Activated CD4-positive, alpha-beta memory T cell treated with anti-CD3 and anti-CD28 coated beads, Interleukin-2, amount 10 ng/mL, durations not matched to agents 7 days and 5 days (primary cell): ENCODE measurements at regions not wholly inside any gene's neighbourhood (a gene's known extent, or its start where the extent isn't known, plus 50 kb on each side); places are given as distances from the start of the nearest gene placed in this dataset.
"Not testable (repeated sequence)": the region's sequence is repeated elsewhere in the genome, so short reads cannot be mapped to it uniquely, and the experiment has no call there.

ENCODE experiments used
- CTCF ChIA-PET: fragments of 350-600 bp; sonication (Branson Sonifier 250); formaldehyde crosslinking; loops from one replicate; lab custom pipeline; 2021; ENCODE audit warnings: antibody characterized with exemption, inconsistent platforms; lab: Charles Lee
- POLR2A ChIA-PET: fragments of 350-600 bp; sonication (Branson Sonifier 250); formaldehyde crosslinking; loops from one replicate; lab custom pipeline; 2021; ENCODE audit warnings: antibody characterized with exemption; lab: Charles Lee
- DNase-seq: peaks from one replicate; pipeline ENCODE4 v3.0.0-alpha.2; 2020
- H3K27ac Mint-ChIP-seq: one replicate; pipeline ENCODE4 v1.8.0; 2021; ENCODE audit warnings: mild to moderate bottlenecking, mixed read lengths
- H3K27me3 Mint-ChIP-seq: one replicate; pipeline ENCODE4 v1.8.0; 2021; ENCODE audit warnings: mixed read lengths
- H3K36me3 Mint-ChIP-seq: one replicate; pipeline ENCODE4 v1.8.0; 2021; ENCODE audit warnings: low read depth, mixed read lengths
- H3K4me1 Mint-ChIP-seq: one replicate; pipeline ENCODE4 v1.8.0; 2021; ENCODE audit warnings: mixed read lengths
- H3K4me3 Mint-ChIP-seq: one replicate; pipeline ENCODE4 v1.8.0; 2021; ENCODE audit warnings: mild to moderate bottlenecking, mixed read lengths
- H3K9me3 Mint-ChIP-seq: one replicate; pipeline ENCODE4 v1.8.0; 2021; ENCODE audit warnings: mixed read lengths

DNA sequence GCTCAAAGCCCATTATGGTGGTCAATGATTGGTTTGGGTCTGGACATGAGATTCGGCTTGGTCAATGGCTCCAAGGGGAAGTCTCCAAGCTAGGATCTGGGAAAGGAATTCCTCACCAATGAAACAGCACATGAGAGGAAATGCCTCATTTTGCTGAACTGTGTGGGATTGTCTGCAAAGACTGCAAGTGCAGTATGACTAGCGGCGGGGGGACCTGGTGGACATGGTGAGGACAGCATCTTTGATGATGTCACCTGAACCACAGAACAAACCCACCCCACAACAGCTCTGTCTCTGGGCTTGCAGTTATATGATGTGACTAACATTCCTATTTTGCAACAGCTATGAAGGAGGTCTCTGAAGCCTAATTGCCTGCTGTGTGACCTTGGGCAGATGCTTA lies 50.6 kb upstream of the NKD1 start:
- Mint-ChIP-seq H3K9me3 (peaks cover 2% of the 10 kb centered on the region), H3K4me1 (no peaks in the 10 kb centered on the region), H3K36me3 (no peaks in the 10 kb centered on the region), H3K27ac (no peak overlapping the region), H3K4me3 (no peak overlapping the region), H3K27me3 (no peaks in the 10 kb centered on the region)
- ChIA-PET POLR2A (no interaction called here), CTCF (no interaction called here)
- DNase-seq: peak; percentile 8

DNA sequence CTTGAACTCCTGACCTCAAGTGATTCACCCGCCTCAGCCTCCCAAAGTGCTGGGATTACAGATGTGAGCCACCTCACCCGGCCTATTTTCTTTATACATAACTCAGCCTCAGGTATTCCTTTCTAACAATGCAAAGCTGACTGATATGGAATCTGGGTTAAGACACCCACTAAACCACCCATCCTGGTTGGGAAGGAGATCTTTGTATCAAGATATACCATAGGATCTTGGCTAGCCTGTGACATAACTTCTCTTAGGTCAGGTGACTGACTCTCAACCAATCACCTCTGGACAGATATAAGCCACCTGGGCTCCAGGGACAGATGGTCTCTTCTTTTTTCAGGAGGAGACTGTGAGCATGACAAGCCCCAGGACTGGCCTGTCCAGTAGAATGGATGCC lies 51.2 kb upstream of the NKD1 start:
- Mint-ChIP-seq H3K27me3 (no peaks in the 10 kb centered on the region), H3K9me3 (peaks cover 2% of the 10 kb centered on the region), H3K27ac (no peak overlapping the region), H3K4me3 (no peak overlapping the region), H3K36me3 (no peaks in the 10 kb centered on the region), H3K4me1 (no peaks in the 10 kb centered on the region)
- ChIA-PET POLR2A (no interaction called here), CTCF (no interaction called here)
- no peak for DNase-seq

DNA sequence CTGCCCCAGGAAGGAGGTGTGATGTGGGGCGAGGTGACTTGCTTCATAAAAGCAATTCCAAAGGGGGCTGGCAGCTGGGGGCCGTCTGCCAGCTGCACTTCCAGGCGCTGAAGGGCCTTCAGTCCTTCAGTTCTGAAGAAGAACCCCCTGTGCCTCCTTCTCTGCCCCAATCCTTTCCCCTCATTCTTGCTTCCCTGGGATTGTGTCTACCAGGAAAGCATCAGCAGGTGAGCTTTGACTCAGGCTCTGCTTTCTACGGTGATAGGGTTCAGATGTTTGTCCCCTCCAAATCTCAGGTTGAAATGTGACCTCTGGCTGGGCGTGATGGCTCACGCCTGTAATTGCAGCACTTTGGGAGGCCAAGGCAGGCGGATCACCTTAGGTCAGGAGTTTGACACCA lies 52.5 kb upstream of the NKD1 start:
- ChIA-PET POLR2A (no interaction called here), CTCF (interaction anchor here (2.4 kb wide), 1 partner anchor 14 kb away, joined by 8 read pairs; no protein-coding TSS in a partner anchor)
- no peak for DNase-seq
- no peak overlapping the region for H3K27ac Mint-ChIP-seq
- no peaks in the 10 kb centered on the region for H3K36me3 Mint-ChIP-seq
- no peak overlapping the region for H3K4me3 Mint-ChIP-seq
- H3K4me1 Mint-ChIP-seq: no peaks in the 10 kb centered on the region
- peaks cover 2% of the 10 kb centered on the region for H3K9me3 Mint-ChIP-seq
- no peaks in the 10 kb centered on the region for H3K27me3 Mint-ChIP-seq

DNA sequence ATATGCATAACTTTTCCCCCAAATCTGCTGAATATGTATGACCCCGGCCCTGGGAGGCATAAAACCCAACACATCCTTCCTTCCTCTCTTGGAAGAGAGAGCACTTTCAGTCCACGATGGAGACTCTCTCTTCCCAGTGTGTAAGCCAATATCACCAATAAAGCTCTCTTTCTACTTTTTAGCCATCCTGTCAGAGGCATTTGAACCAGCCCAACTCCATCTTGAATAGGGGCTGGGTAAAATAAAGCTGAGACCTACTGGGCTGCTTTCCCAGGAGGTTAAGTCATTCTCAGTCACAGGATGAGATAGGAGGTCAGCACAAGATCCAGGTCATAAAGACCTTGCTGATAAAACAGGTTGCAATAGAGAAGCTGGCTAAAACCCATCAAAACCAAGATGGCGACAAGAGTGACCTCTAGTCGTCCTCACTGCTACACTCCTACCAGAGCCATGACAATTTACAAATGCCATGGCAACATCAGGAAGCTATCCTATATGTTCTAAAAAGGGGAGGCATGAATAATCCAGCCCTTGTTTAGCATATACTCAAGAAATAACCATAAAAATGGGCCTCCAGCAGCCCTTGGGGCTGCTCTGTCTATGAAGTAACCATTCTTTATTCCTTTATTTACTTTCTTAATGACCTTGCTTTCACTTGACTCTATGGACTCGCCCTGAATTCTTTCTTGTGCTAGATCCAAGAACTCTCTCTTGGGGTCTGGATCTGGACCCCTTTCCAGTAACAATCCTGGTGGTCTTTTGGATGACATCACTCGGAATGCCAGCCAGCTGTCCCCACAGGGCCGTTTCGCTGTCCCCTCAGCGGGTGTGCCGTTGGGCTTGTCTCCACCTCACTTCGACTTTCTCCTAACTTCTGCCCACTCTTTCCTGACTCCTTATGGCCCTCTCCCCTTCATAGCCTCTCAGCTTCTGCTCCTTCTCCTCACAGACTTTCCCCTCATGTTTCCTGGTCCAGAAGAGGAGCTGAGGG lies 53.4 kb upstream of the NKD1 start:
- POLR2A ChIA-PET: no interaction called here
- Mint-ChIP-seq H3K27ac (no peak overlapping the region), H3K27me3 (no peaks in the 10 kb centered on the region)

DNA sequence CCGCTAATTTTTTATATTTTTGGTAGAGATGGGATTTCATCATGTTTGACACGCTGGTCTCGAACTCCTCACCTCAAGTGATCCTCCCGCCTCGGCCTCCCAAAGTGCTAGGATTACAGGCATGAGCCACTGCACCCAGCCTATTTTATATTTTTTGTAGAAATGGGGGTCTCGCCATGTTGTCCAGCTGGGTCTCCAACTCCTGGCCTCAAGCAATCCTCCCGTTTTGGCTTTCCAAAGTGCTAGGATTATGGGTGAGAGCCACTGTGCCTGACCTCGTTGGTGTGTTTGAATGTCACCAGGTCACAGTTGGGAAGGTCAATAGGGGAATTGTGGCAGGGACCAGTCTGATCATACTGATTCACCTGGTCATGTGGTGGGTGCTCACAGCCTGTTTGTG lies 56.7 kb upstream of the NKD1 start:
- peaks cover 2% of the 10 kb centered on the region for H3K9me3 Mint-ChIP-seq
- CTCF ChIA-PET: no interaction called here
- H3K4me1 Mint-ChIP-seq: no peaks in the 10 kb centered on the region
- no peak overlapping the region for H3K27ac Mint-ChIP-seq
- H3K27me3 Mint-ChIP-seq: peaks cover 8% of the 10 kb centered on the region
- POLR2A ChIA-PET: no interaction called here
- DNase-seq: peak; percentile 6
- H3K36me3 Mint-ChIP-seq: no peaks in the 10 kb centered on the region
- no peak overlapping the region for H3K4me3 Mint-ChIP-seq

More for the DNA sequence above, 53.4 kb upstream of the NKD1 start:
- CTCF ChIA-PET: interaction anchor here (2.4 kb wide), 1 partner anchor 15 kb away, joined by 8 read pairs; no protein-coding TSS in a partner anchor
- DNase-seq: no peak
- Mint-ChIP-seq H3K4me1 (no peaks in the 10 kb centered on the region), H3K36me3 (no peaks in the 10 kb centered on the region), H3K4me3 (no peak overlapping the region), H3K9me3 (peaks cover 2% of the 10 kb centered on the region)

DNA sequence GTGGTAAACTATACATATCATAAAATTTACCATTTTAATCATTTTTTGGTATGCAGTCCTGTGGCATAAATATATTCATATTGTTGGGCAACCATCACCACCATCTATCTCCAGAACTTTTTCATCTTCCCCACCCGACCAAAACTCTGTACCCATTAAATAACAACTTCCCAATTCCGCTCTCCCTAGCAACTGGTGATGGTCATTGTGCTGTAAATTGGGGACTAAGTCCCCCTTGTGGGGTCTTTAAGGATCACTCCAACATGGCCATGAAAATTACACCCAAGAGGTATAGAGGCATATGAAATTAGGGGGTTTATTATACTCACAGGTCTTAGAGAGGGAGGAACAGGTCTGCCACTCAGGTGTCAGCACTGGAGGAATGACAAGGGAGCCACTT lies 57.4 kb upstream of the NKD1 start:
- H3K27me3 Mint-ChIP-seq: peaks cover 11% of the 10 kb centered on the region
- no peak overlapping the region for H3K4me3 Mint-ChIP-seq
- POLR2A ChIA-PET: no interaction called here
- no peaks in the 10 kb centered on the region for H3K4me1 Mint-ChIP-seq
- H3K27ac Mint-ChIP-seq: no peak overlapping the region
- no peaks in the 10 kb centered on the region for H3K36me3 Mint-ChIP-seq
- H3K9me3 Mint-ChIP-seq: peaks cover 2% of the 10 kb centered on the region
- peak; percentile 8 for DNase-seq
- CTCF ChIA-PET: no interaction called here

DNA sequence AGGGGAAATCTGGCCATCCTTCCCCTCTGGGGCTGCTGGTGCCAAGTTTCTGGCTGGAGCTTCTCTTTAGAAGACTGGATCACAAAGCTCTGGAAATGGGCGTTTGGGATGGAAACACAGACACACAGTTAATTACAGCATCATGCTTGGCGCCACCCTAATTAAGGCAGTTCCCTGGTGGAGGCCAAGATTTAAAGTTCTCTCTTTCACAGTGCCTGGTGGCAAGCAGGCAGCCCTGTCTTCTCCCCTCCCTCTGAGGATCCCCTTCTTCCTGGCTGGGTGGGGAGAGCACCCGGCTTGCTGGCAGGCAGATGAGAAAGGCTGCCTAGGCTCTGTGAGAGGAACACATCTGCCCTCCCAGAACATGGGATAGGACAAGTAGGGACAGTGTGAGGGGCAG lies 59.0 kb upstream of the NKD1 start:
- Mint-ChIP-seq H3K4me3 (no peak overlapping the region), H3K27ac (no peak overlapping the region), H3K27me3 (peaks cover 18% of the 10 kb centered on the region), H3K9me3 (no peaks in the 10 kb centered on the region), H3K36me3 (no peaks in the 10 kb centered on the region), H3K4me1 (no peaks in the 10 kb centered on the region)
- ChIA-PET POLR2A (no interaction called here), CTCF (no interaction called here)
- DNase-seq: no peak

DNA sequence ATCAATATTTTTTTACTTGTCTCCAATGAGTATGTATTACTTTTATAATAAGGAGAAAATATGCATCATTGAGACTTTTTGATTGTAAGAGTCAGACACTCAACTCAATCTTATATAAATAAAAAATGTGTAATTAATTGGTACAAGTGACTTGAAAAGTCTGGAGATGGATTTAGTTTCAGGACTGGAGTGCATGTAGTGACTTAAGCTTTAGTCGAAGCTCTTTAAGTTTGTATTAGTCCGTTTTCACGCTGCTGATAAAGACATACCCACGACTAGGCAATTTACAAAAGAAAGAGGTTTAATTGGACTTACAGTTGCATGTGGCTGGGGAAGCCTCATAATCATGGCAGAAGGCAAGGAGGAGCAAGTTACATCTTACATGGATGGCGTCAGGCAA lies 60.7 kb upstream of the NKD1 start:
- Mint-ChIP-seq H3K4me3 (no peak overlapping the region), H3K9me3 (no peaks in the 10 kb centered on the region)
- CTCF ChIA-PET: no interaction called here

DNA sequence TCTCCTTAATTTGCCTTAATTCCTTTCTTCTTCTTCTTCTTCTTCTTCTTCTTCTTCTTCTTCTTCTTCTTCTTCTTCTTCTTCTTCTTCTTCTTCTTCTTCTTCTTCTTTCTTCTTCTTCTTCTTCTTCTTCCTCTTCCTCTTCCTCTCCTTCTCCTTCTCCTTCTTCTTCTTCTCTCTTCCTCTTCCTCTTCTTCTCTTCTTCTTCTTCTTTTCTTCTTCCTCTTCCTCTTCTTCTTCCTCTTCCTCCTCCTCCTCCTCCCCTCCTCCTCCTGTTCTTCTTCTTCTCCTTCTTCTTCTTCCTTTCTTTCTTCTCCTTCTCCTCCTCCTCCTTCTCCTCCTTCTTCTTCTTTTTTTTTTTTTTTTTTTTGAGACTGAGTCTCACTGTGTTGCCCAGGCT lies 62.0 kb upstream of the NKD1 start:
- H3K27ac Mint-ChIP-seq, H3K36me3 Mint-ChIP-seq, H3K9me3 Mint-ChIP-seq, POLR2A ChIA-PET, DNase-seq, H3K4me3 Mint-ChIP-seq, H3K4me1 Mint-ChIP-seq, CTCF ChIA-PET: not testable (repeated sequence)
- peaks cover 25% of the 10 kb centered on the region for H3K27me3 Mint-ChIP-seq

More for the DNA sequence above, 60.7 kb upstream of the NKD1 start:
- no peaks in the 10 kb centered on the region for H3K36me3 Mint-ChIP-seq
- peaks cover 25% of the 10 kb centered on the region for H3K27me3 Mint-ChIP-seq
- no peaks in the 10 kb centered on the region for H3K4me1 Mint-ChIP-seq
- no peak for DNase-seq
- POLR2A ChIA-PET: no interaction called here
- H3K27ac Mint-ChIP-seq: no peak overlapping the region

DNA sequence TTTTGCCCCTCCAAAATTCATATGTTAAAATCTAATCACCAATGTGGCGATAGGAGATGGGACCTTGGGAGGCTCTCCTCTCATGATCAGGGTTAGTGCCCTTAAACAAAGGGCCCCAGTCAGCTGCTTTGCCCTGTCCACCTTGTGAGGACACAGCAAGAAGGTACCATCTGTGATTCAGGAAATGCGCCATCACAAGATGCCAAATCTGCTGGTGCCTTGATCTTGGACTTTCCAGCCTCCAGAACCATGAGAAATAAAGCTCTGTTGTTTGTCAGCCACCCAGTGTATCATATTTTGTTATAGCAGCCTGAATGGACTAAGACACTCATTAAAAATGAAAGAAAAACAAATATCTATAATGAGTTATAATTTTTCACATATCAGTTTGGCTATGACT lies 63.0 kb upstream of the NKD1 start:
- ChIA-PET CTCF (no interaction called here), POLR2A (no interaction called here)
- Mint-ChIP-seq H3K9me3 (no peaks in the 10 kb centered on the region), H3K4me3 (no peak overlapping the region), H3K4me1 (no peaks in the 10 kb centered on the region), H3K27me3 (peaks cover 26% of the 10 kb centered on the region), H3K36me3 (no peaks in the 10 kb centered on the region), H3K27ac (no peak overlapping the region)
- no peak for DNase-seq

DNA sequence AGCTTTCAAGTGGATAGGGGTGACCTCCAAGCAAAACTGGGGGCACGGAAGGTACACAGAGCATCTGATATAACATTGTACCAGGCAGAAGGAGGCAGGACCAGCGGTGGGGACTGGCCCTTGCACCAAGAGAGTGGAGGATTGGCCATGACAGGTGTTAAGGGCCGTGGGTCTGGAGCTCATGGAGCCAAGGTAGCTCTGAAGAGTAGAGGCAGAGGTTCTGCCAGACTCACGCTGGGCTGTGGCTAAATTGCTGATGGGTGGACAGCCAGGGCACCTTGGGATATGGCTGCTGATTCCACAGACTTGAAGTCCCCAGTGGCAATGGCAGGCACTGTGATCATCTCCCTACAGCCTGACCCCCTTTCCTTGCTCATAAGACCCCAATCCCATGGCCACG lies 65.9 kb upstream of the NKD1 start:
- POLR2A ChIA-PET: no interaction called here
- CTCF ChIA-PET: no interaction called here
- no peak overlapping the region for H3K27ac Mint-ChIP-seq
- no peak for DNase-seq
- H3K36me3 Mint-ChIP-seq: no peaks in the 10 kb centered on the region
- H3K4me3 Mint-ChIP-seq: no peak overlapping the region
- H3K9me3 Mint-ChIP-seq: no peaks in the 10 kb centered on the region
- H3K4me1 Mint-ChIP-seq: no peaks in the 10 kb centered on the region
- peaks cover 23% of the 10 kb centered on the region for H3K27me3 Mint-ChIP-seq

DNA sequence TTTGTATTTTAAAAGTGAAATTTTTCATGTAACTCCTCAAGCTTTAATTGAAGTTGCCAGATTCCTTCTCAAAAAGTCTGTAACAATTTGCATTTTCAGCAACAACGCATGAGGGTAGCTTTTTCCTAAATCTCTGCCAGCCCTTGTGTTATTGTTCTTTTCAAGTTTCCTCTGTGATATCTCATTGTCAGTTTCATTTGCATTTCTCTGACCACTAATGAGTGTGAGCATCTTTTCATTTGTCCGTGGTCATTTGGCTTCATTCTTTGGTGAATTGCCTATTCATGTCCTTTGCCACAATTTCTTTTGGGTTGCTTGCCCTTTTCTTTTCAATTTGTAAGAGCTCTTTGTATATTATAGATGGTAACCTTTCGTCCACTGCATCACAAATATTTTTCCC lies 68.0 kb upstream of the NKD1 start:
- Mint-ChIP-seq H3K9me3 (no peaks in the 10 kb centered on the region), H3K4me3 (no peak overlapping the region), H3K4me1 (no peaks in the 10 kb centered on the region), H3K27me3 (peaks cover 18% of the 10 kb centered on the region), H3K27ac (no peak overlapping the region), H3K36me3 (no peaks in the 10 kb centered on the region)
- ChIA-PET POLR2A (no interaction called here), CTCF (interaction anchor here (0.7 to 0.9 kb wide), 2 partner anchors 30 to 37 kb away, joined by 3 read pairs; no protein-coding TSS in a partner anchor)
- DNase-seq: no peak

DNA sequence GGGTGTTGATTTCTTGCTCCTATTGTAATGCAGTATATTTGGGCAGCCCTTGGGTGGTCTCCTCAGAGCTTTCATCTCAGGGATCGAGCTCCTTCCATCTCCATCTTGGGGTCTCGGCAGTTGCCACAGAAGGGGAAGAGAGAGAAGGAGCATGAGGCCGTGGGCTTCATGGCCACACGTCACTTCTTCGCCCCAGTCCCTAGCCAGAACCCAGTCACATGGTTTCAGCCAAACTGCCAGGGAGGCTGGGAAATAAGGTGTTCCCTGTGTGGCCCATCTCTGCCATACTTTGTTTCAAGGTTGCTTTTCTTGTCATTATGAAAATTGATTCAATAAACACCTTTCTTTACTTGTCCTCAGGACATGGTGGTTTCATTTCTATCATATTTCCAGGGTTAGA lies 68.4 kb upstream of the NKD1 start:
- Mint-ChIP-seq H3K4me1 (no peaks in the 10 kb centered on the region), H3K27me3 (peaks cover 16% of the 10 kb centered on the region), H3K9me3 (no peaks in the 10 kb centered on the region), H3K27ac (no peak overlapping the region), H3K4me3 (no peak overlapping the region), H3K36me3 (no peaks in the 10 kb centered on the region)
- CTCF ChIA-PET: interaction anchor here (0.7 to 0.9 kb wide), 2 partner anchors 31 to 37 kb away, joined by 3 read pairs; no protein-coding TSS in a partner anchor
- POLR2A ChIA-PET: no interaction called here
- no peak for DNase-seq

DNA sequence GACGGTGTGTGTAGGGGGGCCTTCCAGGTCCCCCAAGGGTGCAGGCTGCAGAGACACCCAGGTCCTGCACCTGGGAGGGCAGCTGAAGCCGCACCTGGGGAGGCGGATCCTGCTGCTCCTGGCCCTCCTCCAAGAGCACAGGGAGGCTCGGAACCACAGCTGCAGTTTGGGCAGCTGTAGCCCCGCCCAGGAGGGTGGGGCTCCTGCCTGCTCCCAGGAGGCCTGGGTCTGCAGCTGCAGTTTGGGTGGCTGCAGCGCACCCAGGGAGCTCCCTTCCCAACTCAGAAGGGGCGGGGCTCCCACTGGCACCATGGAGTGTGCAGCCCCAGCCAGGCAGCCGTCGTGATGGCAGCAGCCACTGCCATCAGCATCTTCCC lies 69.4 kb upstream of the NKD1 start:
- ChIA-PET POLR2A (no interaction called here), CTCF (no interaction called here)
- peaks cover 5% of the 10 kb centered on the region for H3K4me1 Mint-ChIP-seq
- no peak for DNase-seq
- H3K36me3 Mint-ChIP-seq: no peaks in the 10 kb centered on the region
- no peak overlapping the region for H3K4me3 Mint-ChIP-seq
- peaks cover 8% of the 10 kb centered on the region for H3K27me3 Mint-ChIP-seq
- no peak overlapping the region for H3K27ac Mint-ChIP-seq
- H3K9me3 Mint-ChIP-seq: no peaks in the 10 kb centered on the region
